WERI-Rb-1 (cell line): ENCODE measurements at regions not wholly inside any gene's neighbourhood (a gene's known extent, or its start where the extent isn't known, plus 50 kb on each side); places are given as distances from the start of the nearest gene placed in this dataset.

Experiments used
- DNase-seq: peaks from one replicate; pipeline ENCODE4 v3.0.0-alpha.2; 2020
- H3K27ac ChIP-seq: fragments of 250-450 bp; sonication (Bioruptor Pico); 2 replicates; pipeline ENCODE4 v1.5.1; 2020; ENCODE audit warnings: mild to moderate bottlenecking, moderate library complexity
- H3K27me3 ChIP-seq: fragments of 250-450 bp; sonication (Bioruptor Pico); 2 replicates; pipeline ENCODE4 v1.5.1; 2021; ENCODE audit warnings: mild to moderate bottlenecking, low read depth, moderate library complexity; ENCODE audit not compliant: insufficient read depth, severe bottlenecking
- H3K36me3 ChIP-seq: fragments of 250-450 bp; sonication (Bioruptor Pico); 2 replicates; pipeline ENCODE4 v1.5.1; 2020; ENCODE audit warnings: mild to moderate bottlenecking, moderate library complexity
- H3K4me3 ChIP-seq: 2 replicates; pipeline ENCODE4 v1.5.1; 2011; ENCODE audit warnings: low read depth, mild to moderate bottlenecking, control low read depth, low read length
- H3K9me3 ChIP-seq: fragments of 250-450 bp; sonication (Bioruptor Pico); 2 replicates; pipeline ENCODE4 v1.5.1; 2021; ENCODE audit warnings: mild to moderate bottlenecking, moderate library complexity; ENCODE audit not compliant: severe bottlenecking
- CTCF ChIP-seq: IDR thresholded peaks from 2 replicates; pipeline ENCODE4 v1.5.1; 2011; ENCODE audit warnings: low read depth, mild to moderate bottlenecking, control low read depth, inconsistent platforms, low read length

GRCh38 chr2:153027533-153027932, 309.1 kb downstream of the ARL6IP6 start:
- no peaks in the 10 kb centered on the region for H3K9me3 ChIP-seq
- no peak for TF ChIP-seq CTCF
- no peaks in the 10 kb centered on the region for H3K36me3 ChIP-seq
- no peaks in the 10 kb centered on the region for H3K27me3 ChIP-seq
- H3K4me3 ChIP-seq: no peak overlapping the region
- no peak overlapping the region for H3K27ac ChIP-seq
- no peak for DNase-seq

- Histone ChIP-seq H3K36me3 (no peaks in the 10 kb centered on the region), H3K4me3 (no peak overlapping the region), H3K9me3 (no peaks in the 10 kb centered on the region), H3K27me3 (no peaks in the 10 kb centered on the region), H3K27ac (no peak overlapping the region)
- TF ChIP-seq CTCF: no peak
- no peak for DNase-seq
Observed at GRCh38 chr2:153020201-153020600, 301.8 kb downstream of the ARL6IP6 start.

GRCh38 chr2:153005071-153005730, 286.8 kb downstream of the ARL6IP6 start:
- no peak for DNase-seq
- Histone ChIP-seq H3K27ac (no peak overlapping the region), H3K9me3 (no peaks in the 10 kb centered on the region), H3K27me3 (no peaks in the 10 kb centered on the region), H3K4me3 (no peak overlapping the region), H3K36me3 (no peaks in the 10 kb centered on the region)
- TF ChIP-seq CTCF: no peak

GRCh38 chr2:153004627-153005026, 286.2 kb downstream of the ARL6IP6 start:
- H3K9me3 ChIP-seq: no peaks in the 10 kb centered on the region

GRCh38 chr2:152974146-152974545, 255.7 kb downstream of the ARL6IP6 start:
- TF ChIP-seq CTCF: no peak
- Histone ChIP-seq H3K36me3 (no peaks in the 10 kb centered on the region), H3K9me3 (peaks cover 9% of the 10 kb centered on the region), H3K27me3 (no peaks in the 10 kb centered on the region), H3K27ac (no peak overlapping the region), H3K4me3 (no peak overlapping the region)
- DNase-seq: no peak

More at GRCh38 chr2:153004627-153005026, 286.2 kb downstream of the ARL6IP6 start:
- DNase-seq: no peak
- Histone ChIP-seq H3K36me3 (no peaks in the 10 kb centered on the region), H3K27me3 (no peaks in the 10 kb centered on the region), H3K4me3 (no peak overlapping the region), H3K27ac (no peak overlapping the region)
- no peak for TF ChIP-seq CTCF

- no peak for TF ChIP-seq CTCF
- no peak for DNase-seq
- no peaks in the 10 kb centered on the region for H3K27me3 ChIP-seq
- peaks cover 9% of the 10 kb centered on the region for H3K9me3 ChIP-seq
- H3K4me3 ChIP-seq: no peak overlapping the region
- no peak overlapping the region for H3K27ac ChIP-seq
- no peaks in the 10 kb centered on the region for H3K36me3 ChIP-seq
Observed at GRCh38 chr2:152971685-152972084, 253.3 kb downstream of the ARL6IP6 start.
